ENCODE measurements at regions not wholly inside any gene's neighbourhood (a gene's known extent, or its start where the extent isn't known, plus 50 kb on each side); places are given as distances from the start of the nearest gene placed in this dataset.

DNA sequence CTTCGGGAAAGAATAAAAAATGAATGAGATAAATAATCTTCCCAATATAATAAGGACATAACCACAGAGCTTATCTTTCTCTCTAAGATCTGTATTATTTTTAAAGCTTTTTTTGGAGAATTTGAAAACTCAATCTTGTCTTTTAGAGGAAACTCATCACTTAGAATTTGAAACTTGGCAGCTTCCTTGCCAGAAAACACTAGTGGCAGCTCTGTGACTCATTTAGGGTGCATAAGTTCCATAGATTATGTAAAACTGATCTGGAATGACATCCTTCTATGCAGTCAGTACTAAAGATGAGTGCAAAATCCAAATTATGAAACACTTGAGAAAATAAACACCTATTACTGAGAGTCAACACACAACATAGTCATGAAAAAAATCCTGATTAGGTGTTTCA lies 848.0 kb downstream of the DACH1 start:
- Histone ChIP-seq H3K27me3 (ENCODE audit: control insufficient read depth, insufficient read depth, low read length, poor library complexity, severe bottlenecking) (no peaks in the 10 kb centered on the region), H3K4me3 (ENCODE audit: low read length) (no peak overlapping the region), H3K36me3 (ENCODE audit: control insufficient read depth, insufficient read depth, low read length) (no peaks in the 10 kb centered on the region), H3K9me3 (ENCODE audit: control insufficient read depth, low read length) (peaks cover 8% of the 10 kb centered on the region), H3K27ac (ENCODE audit: low read depth, low read length) (no peak overlapping the region), H3K9ac (ENCODE audit: extremely low read depth, low read length, poor library complexity, severe bottlenecking) (no peak overlapping the region), H3K4me1 (ENCODE audit: control insufficient read depth, insufficient read depth, low read length) (peaks cover 8% of the 10 kb centered on the region)
- no CpG with 5 or more reads among the region's 1 CpG for WGBS, 2 experiments (ENCODE audit: insufficient coverage in 1 of 2, insufficient read length in 1 of 2)
- H3K4me3 Mint-ChIP-seq, result no peak overlapping the region
- TF ChIP-seq, protein P1, sequence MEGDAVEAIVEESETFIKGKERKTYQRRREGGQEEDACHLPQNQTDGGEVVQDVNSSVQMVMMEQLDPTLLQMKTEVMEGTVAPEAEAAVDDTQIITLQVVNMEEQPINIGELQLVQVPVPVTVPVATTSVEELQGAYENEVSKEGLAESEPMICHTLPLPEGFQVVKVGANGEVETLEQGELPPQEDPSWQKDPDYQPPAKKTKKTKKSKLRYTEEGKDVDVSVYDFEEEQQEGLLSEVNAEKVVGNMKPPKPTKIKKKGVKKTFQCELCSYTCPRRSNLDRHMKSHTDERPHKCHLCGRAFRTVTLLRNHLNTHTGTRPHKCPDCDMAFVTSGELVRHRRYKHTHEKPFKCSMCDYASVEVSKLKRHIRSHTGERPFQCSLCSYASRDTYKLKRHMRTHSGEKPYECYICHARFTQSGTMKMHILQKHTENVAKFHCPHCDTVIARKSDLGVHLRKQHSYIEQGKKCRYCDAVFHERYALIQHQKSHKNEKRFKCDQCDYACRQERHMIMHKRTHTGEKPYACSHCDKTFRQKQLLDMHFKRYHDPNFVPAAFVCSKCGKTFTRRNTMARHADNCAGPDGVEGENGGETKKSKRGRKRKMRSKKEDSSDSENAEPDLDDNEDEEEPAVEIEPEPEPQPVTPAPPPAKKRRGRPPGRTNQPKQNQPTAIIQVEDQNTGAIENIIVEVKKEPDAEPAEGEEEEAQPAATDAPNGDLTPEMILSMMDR (conservative IDR thresholded peaks at IDR 0.05), result no peak
- peaks cover 8% of the 10 kb centered on the region for H3K27me3 Mint-ChIP-seq (ENCODE audit: insufficient read depth)
- DNase-seq, result no peak
- peaks cover 17% of the 10 kb centered on the region for H3K9me3 Mint-ChIP-seq
- no peaks in the 10 kb centered on the region for H3K36me3 Mint-ChIP-seq (ENCODE audit: low read depth)
- no peak overlapping the region for H3K27ac Mint-ChIP-seq
- peaks cover 29% of the 10 kb centered on the region for H3K4me1 Mint-ChIP-seq

DNA sequence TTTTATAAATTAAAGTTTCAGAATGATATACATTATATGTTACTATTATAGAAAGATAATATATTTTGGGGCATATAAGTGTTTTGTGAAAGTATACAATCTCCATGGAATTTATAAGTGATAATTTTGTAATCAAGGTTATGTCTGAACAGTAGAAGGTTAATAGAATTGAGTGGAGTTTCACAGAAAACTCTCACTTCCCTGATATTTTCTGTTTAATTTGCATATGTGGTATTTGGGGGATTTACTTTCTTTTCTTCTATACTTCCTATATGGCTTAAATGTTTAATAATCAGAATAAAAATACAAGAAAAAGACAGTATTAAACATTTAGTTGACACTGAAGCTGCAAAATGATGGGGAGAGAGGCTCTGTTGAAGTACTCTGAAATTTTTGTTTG lies 848.5 kb downstream of the DACH1 start:
- TF ChIP-seq, protein P1 (conservative IDR thresholded peaks at IDR 0.05), result no peak
- H3K9me3 Mint-ChIP-seq, result peaks cover 17% of the 10 kb centered on the region
- Histone ChIP-seq H3K27ac (ENCODE audit: low read depth, low read length) (no peak overlapping the region), H3K4me3 (ENCODE audit: low read length) (no peak overlapping the region), H3K27me3 (ENCODE audit: control insufficient read depth, insufficient read depth, low read length, poor library complexity, severe bottlenecking) (no peaks in the 10 kb centered on the region), H3K9ac (ENCODE audit: extremely low read depth, low read length, poor library complexity, severe bottlenecking) (no peak overlapping the region), H3K36me3 (ENCODE audit: control insufficient read depth, insufficient read depth, low read length) (no peaks in the 10 kb centered on the region), H3K9me3 (ENCODE audit: control insufficient read depth, low read length) (peaks cover 8% of the 10 kb centered on the region), H3K4me1 (ENCODE audit: control insufficient read depth, insufficient read depth, low read length) (peaks cover 8% of the 10 kb centered on the region)
- H3K4me1 Mint-ChIP-seq, result peaks cover 29% of the 10 kb centered on the region
- no peak overlapping the region for H3K4me3 Mint-ChIP-seq
- DNase-seq, result no peak
- peaks cover 5% of the 10 kb centered on the region for H3K27me3 Mint-ChIP-seq (ENCODE audit: insufficient read depth)
- no peaks in the 10 kb centered on the region for H3K36me3 Mint-ChIP-seq (ENCODE audit: low read depth)
- H3K27ac Mint-ChIP-seq, result no peak overlapping the region

DNA sequence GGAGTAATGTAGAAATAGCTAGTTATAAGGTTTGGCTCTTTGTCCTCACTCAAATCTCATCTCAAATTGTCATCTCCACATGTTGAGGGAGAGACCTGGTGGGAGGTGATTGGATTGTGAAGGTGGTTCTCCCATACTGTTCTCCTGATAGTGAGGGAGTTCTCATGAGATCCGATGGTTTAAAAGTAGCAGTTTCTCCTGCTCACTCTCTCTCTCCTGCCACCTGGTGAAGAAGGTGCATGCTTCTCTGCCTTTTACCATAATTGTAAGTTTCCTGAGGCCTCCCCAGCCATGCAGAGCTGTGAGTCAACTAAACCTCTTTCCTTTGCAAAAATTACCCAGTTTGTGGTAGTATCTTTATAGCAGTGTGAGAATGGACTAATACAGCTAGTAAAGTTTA lies 849.4 kb downstream of the DACH1 start:
- TF ChIP-seq, protein P1 (conservative IDR thresholded peaks at IDR 0.05), result peak; percentile 67
- no peak overlapping the region for H3K9ac ChIP-seq (ENCODE audit: extremely low read depth, low read length, poor library complexity, severe bottlenecking)
- H3K9me3 Mint-ChIP-seq, result peaks cover 13% of the 10 kb centered on the region

More for the DNA sequence above, 849.4 kb downstream of the DACH1 start:
- Histone ChIP-seq H3K27me3 (ENCODE audit: control insufficient read depth, insufficient read depth, low read length, poor library complexity, severe bottlenecking) (no peaks in the 10 kb centered on the region), H3K9me3 (ENCODE audit: control insufficient read depth, low read length) (peaks cover 8% of the 10 kb centered on the region), H3K36me3 (ENCODE audit: control insufficient read depth, insufficient read depth, low read length) (no peaks in the 10 kb centered on the region), H3K4me1 (ENCODE audit: control insufficient read depth, insufficient read depth, low read length) (peaks cover 8% of the 10 kb centered on the region), H3K4me3 (ENCODE audit: low read length) (no peak overlapping the region), H3K27ac (ENCODE audit: low read depth, low read length) (no peak overlapping the region)
- WGBS, 2 experiments (ENCODE audit: insufficient coverage in 1 of 2, insufficient read length in 1 of 2), result 63% methylated on average over 1 of the region's 1 CpG; no CpG with 5 or more reads in 1 of the 2 experiments
- Mint-ChIP-seq H3K4me3 (no peak overlapping the region), H3K4me1 (peaks cover 29% of the 10 kb centered on the region), H3K27ac (no peak overlapping the region), H3K36me3 (ENCODE audit: low read depth) (no peaks in the 10 kb centered on the region), H3K27me3 (ENCODE audit: insufficient read depth) (no peaks in the 10 kb centered on the region)
- DNase-seq, result peak; percentile 64

Data from endodermal cell (in vitro differentiated cells).